H9 (cell line): ENCODE measurements at regions not wholly inside any gene's neighbourhood (a gene's known extent, or its start where the extent isn't known, plus 50 kb on each side); places are given as distances from the start of the nearest gene placed in this dataset.

Source experiments
- DNase-seq: peaks from one replicate; pipeline ENCODE4 v3.0.0-alpha.2; 2017
- H2AFZ ChIP-seq: one replicate; pipeline ENCODE4 v1.6.1; 2013; ENCODE audit warnings: mild to moderate bottlenecking, low read length, control low read depth, moderate library complexity
- H2AK5ac ChIP-seq: 2 replicates; pipeline ENCODE4 v1.6.1; 2013; ENCODE audit warnings: low read length, control low read depth, mixed read lengths; ENCODE audit not compliant: insufficient read length
- H2BK120ac ChIP-seq: one replicate; pipeline ENCODE4 v1.6.1; 2013; ENCODE audit warnings: low read depth, mild to moderate bottlenecking, low read length, control low read depth, inconsistent platforms; ENCODE audit not compliant: poor library complexity, severe bottlenecking
- H2BK12ac ChIP-seq: 2 replicates; pipeline ENCODE4 v1.6.1; 2013; ENCODE audit warnings: low read length, control low read depth, mixed read lengths, low read depth; ENCODE audit not compliant: insufficient read length
- H2BK15ac ChIP-seq: 2 replicates; pipeline ENCODE4 v1.6.1; 2013; ENCODE audit warnings: low read depth, low read length, control low read depth
- H2BK20ac ChIP-seq: one replicate; pipeline ENCODE4 v1.6.1; 2013; ENCODE audit warnings: low read depth, mild to moderate bottlenecking, low read length, control low read depth, inconsistent platforms; ENCODE audit not compliant: poor library complexity, severe bottlenecking
- H2BK5ac ChIP-seq: 2 replicates; pipeline ENCODE4 v1.6.1; 2013; ENCODE audit warnings: low read length, control low read depth, mixed read lengths; ENCODE audit not compliant: insufficient read length
- H3K14ac ChIP-seq: 2 replicates; pipeline ENCODE4 v1.6.1; 2013; ENCODE audit warnings: low read length, control low read depth; ENCODE audit not compliant: insufficient read depth
- H3K18ac ChIP-seq: 2 replicates; pipeline ENCODE4 v1.6.1; 2013; ENCODE audit warnings: low read depth, mild to moderate bottlenecking, mixed read lengths, low read length, control low read depth; ENCODE audit not compliant: insufficient read length
- H3K23ac ChIP-seq: 2 replicates; pipeline ENCODE4 v1.6.1; 2013; ENCODE audit warnings: low read length, control low read depth, mixed read lengths, low read depth; ENCODE audit not compliant: insufficient read length
- H3K23me2 ChIP-seq: 2 replicates; pipeline ENCODE4 v1.6.1; 2013; ENCODE audit warnings: low read depth, mild to moderate bottlenecking, mixed read lengths, low read length, control low read depth; ENCODE audit not compliant: insufficient read length, poor library complexity, severe bottlenecking
- H3K27ac ChIP-seq: 2 replicates; pipeline ENCODE4 v1.5.1; 2013; ENCODE audit warnings: low read length, control low read depth, mixed read lengths, low read depth; ENCODE audit not compliant: insufficient read length
- H3K27me3 ChIP-seq: 2 replicates; pipeline ENCODE4 v1.6.1; 2013; ENCODE audit warnings: low read length, control low read depth, inconsistent platforms; ENCODE audit not compliant: insufficient read depth
- H3K4ac ChIP-seq: 2 replicates; pipeline ENCODE4 v1.6.1; 2013; ENCODE audit warnings: low read depth, mild to moderate bottlenecking, control low read depth, inconsistent platforms, low read length, moderate library complexity
- H3K4me1 ChIP-seq: 2 replicates; pipeline ENCODE4 v1.6.1; 2013; ENCODE audit warnings: low read length, control low read depth, inconsistent platforms; ENCODE audit not compliant: insufficient read depth
- H3K4me2 ChIP-seq: 2 replicates; pipeline ENCODE4 v1.6.1; 2013; ENCODE audit warnings: low read length, control low read depth, mixed read lengths; ENCODE audit not compliant: insufficient read length, insufficient read depth
- H3K56ac ChIP-seq: 2 replicates; pipeline ENCODE4 v1.6.1; 2013; ENCODE audit warnings: low read depth, mild to moderate bottlenecking, mixed read lengths, low read length, control low read depth; ENCODE audit not compliant: insufficient read length
- H3K79me1 ChIP-seq: 2 replicates; pipeline ENCODE4 v1.6.1; 2013; ENCODE audit warnings: low read depth, mild to moderate bottlenecking, moderate library complexity, low read length, control low read depth, inconsistent platforms; ENCODE audit not compliant: insufficient read depth, poor library complexity, severe bottlenecking
- H3K79me2 ChIP-seq: 2 replicates; pipeline ENCODE4 v1.6.1; 2013; ENCODE audit warnings: low read length, control low read depth, inconsistent platforms; ENCODE audit not compliant: insufficient read depth
- H3K9ac ChIP-seq: 2 replicates; pipeline ENCODE4 v1.6.1; 2013; ENCODE audit warnings: low read length, control low read depth, mixed read lengths; ENCODE audit not compliant: insufficient read length; ENCODE audit errors: extremely low read depth
- H3K9me3 ChIP-seq: one replicate; pipeline ENCODE4 v1.6.1; 2013; ENCODE audit warnings: low read depth, low read length, inconsistent platforms; ENCODE audit not compliant: control insufficient read depth
- H3T11ph ChIP-seq: one replicate; pipeline ENCODE4 v1.6.1; 2013; ENCODE audit warnings: mild to moderate bottlenecking, low read length, control low read depth, inconsistent platforms
- H4K20me1 ChIP-seq: one replicate; pipeline ENCODE4 v1.6.1; 2013; ENCODE audit not compliant: control insufficient read depth, insufficient read length, insufficient read depth
- H4K5ac ChIP-seq: 2 replicates; pipeline ENCODE4 v1.6.1; 2013; ENCODE audit warnings: low read depth, mild to moderate bottlenecking, mixed read lengths, low read length, control low read depth; ENCODE audit not compliant: insufficient read length
- H4K8ac ChIP-seq: replicated peaks from 2 replicates; pipeline ENCODE4 v1.6.1; 2013; ENCODE audit warnings: low read length, control low read depth, mixed read lengths, low read depth; ENCODE audit not compliant: insufficient read length
- H4K91ac ChIP-seq: 2 replicates; pipeline ENCODE4 v1.6.1; 2013; ENCODE audit warnings: low read depth, mild to moderate bottlenecking, moderate library complexity, mixed read lengths, low read length, control low read depth; ENCODE audit not compliant: insufficient read length
- H3K27ac Mint-ChIP-seq, 3 experiments: 2 replicates in 2 of 3; 3 replicates in 1 of 3; pipeline ENCODE4 v1.8.0; 2020 to 2021; ENCODE audit warnings: mixed read lengths in 3 of 3, mild to moderate bottlenecking in 1 of 3, moderate library complexity in 1 of 3
- H3K27me3 Mint-ChIP-seq: 2 replicates; pipeline ENCODE4 v1.8.0; 2021; ENCODE audit warnings: low read depth, mild to moderate bottlenecking, moderate library complexity, mixed read lengths
- H3K36me3 Mint-ChIP-seq, 3 experiments: 2 replicates in 2 of 3; 3 replicates in 1 of 3; pipeline ENCODE4 v1.8.0; 2020 to 2021; ENCODE audit warnings: low read depth in 3 of 3, mixed read lengths in 3 of 3; ENCODE audit not compliant: insufficient read depth in 1 of 3
- H3K4me1 Mint-ChIP-seq, 2 experiments: 2 replicates each; pipeline ENCODE4 v1.8.0; 2020; ENCODE audit warnings: mixed read lengths in 2 of 2
- H3K4me3 Mint-ChIP-seq, 2 experiments: 2 replicates in 1 of 2; 3 replicates in 1 of 2; pipeline ENCODE4 v1.8.0; 2020 to 2021; ENCODE audit warnings: mild to moderate bottlenecking in 2 of 2, mixed read lengths in 2 of 2, moderate library complexity in 1 of 2
- H3K9me3 Mint-ChIP-seq, 2 experiments: 2 replicates in 1 of 2; 3 replicates in 1 of 2; pipeline ENCODE4 v1.8.0; 2020; ENCODE audit warnings: mild to moderate bottlenecking in 2 of 2, mixed read lengths in 2 of 2, moderate library complexity in 1 of 2
- CTCF ChIP-seq: fragments of 200-600 bp; sonication (generic); conservative IDR thresholded peaks from 3 replicates; pipeline ENCODE4 v1.8.0; 2021; ENCODE audit warnings: antibody characterized with exemption, mild to moderate bottlenecking
- WGBS: extraction: QIAGEN DNeasy Blood & Tissue Kit; methylation state at CpG from one replicate; pipeline ENCODE4 v1.1.7; 2013; ENCODE audit warnings: missing lambda C conversion rate, low lambda C conversion rate, mixed read lengths; ENCODE audit not compliant: insufficient read length; ENCODE audit errors: extremely low coverage; 5-methylcytosine and 5-hydroxymethylcytosine counted together

GRCh38 chr7:49583440-49583839 is 190.0 kb upstream of the VWC2 start:
- H3K79me2 ChIP-seq = no peaks in the 10 kb centered on the region
- no peak overlapping the region for H3K23ac ChIP-seq
- no peak overlapping the region for H3K27ac ChIP-seq
- H3K4ac ChIP-seq = no peak overlapping the region
- H3K4me3 Mint-ChIP-seq = no peak overlapping the region
- H3K18ac ChIP-seq = no peak overlapping the region
- H3K9me3 Mint-ChIP-seq = no peaks in the 10 kb centered on the region
- DNase-seq = no peak
- H2BK20ac ChIP-seq = no peak overlapping the region
- no peak overlapping the region for H3T11ph ChIP-seq
- TF ChIP-seq CTCF = no peak
- H4K8ac ChIP-seq = no peak overlapping the region
- H2AFZ ChIP-seq = no peak overlapping the region
- H3K27ac Mint-ChIP-seq = no peak overlapping the region
- H2BK12ac ChIP-seq = no peak overlapping the region
- H3K4me1 Mint-ChIP-seq = no peaks in the 10 kb centered on the region
- H3K79me1 ChIP-seq = no peaks in the 10 kb centered on the region
- no peak overlapping the region for H2BK120ac ChIP-seq
- no peak overlapping the region for H2BK15ac ChIP-seq
- H3K36me3 Mint-ChIP-seq = no peaks in the 10 kb centered on the region
- H3K23me2 ChIP-seq = no peaks in the 10 kb centered on the region
- H2BK5ac ChIP-seq = no peak overlapping the region
- no peak overlapping the region for H3K14ac ChIP-seq
- no CpG with 5 or more reads among the region's 4 CpGs for WGBS
- no peaks in the 10 kb centered on the region for H4K20me1 ChIP-seq
- no peaks in the 10 kb centered on the region for H3K27me3 Mint-ChIP-seq
- no peak overlapping the region for H4K5ac ChIP-seq
- H4K91ac ChIP-seq = no peak overlapping the region
- H3K9me3 ChIP-seq = no peaks in the 10 kb centered on the region
- no peak overlapping the region for H2AK5ac ChIP-seq
- H3K56ac ChIP-seq = no peak overlapping the region
- H3K4me1 ChIP-seq = no peaks in the 10 kb centered on the region
- H3K4me2 ChIP-seq = no peak overlapping the region
- H3K9ac ChIP-seq = no peak overlapping the region
- no peaks in the 10 kb centered on the region for H3K27me3 ChIP-seq
